GM18868 (cell line): ENCODE measurements at regions not wholly inside any gene's neighbourhood (a gene's known extent, or its start where the extent isn't known, plus 50 kb on each side); places are given as distances from the start of the nearest gene placed in this dataset.
"Not testable (repeated sequence)": the region's sequence is repeated elsewhere in the genome, so short reads cannot be mapped to it uniquely, and the experiment has no call there.

Experiments
- ATAC-seq: cut with Tn5 transposase; IDR thresholded peaks from one replicate; pipeline ENCODE4 v1.9.1; 2021; ENCODE audit warnings: mild to moderate bottlenecking, moderate library complexity; ENCODE audit not compliant: unreplicated experiment

GRCh38 chr5:87756951-87757350 lies 344.2 kb upstream of the CCNH start:
- no peak for ATAC-seq

- ATAC-seq = no peak
Observed at GRCh38 chr5:87755360-87755759, 342.6 kb upstream of the CCNH start.

- ATAC-seq = no peak
Observed at GRCh38 chr5:87754009-87754757, 341.5 kb upstream of the CCNH start.

- no peak for ATAC-seq
Observed at GRCh38 chr5:87752362-87752761, 339.6 kb upstream of the CCNH start.

GRCh38 chr5:87751824-87752223 lies 339.1 kb upstream of the CCNH start:
- ATAC-seq = no peak

GRCh38 chr5:87746891-87747377 lies 334.2 kb upstream of the CCNH start:
- no peak for ATAC-seq

- no peak for ATAC-seq
Observed at GRCh38 chr5:87746341-87746740, 333.6 kb upstream of the CCNH start.

GRCh38 chr5:87741881-87742280 lies 329.2 kb upstream of the CCNH start:
- no peak for ATAC-seq

GRCh38 chr5:87735923-87736322 lies 323.2 kb upstream of the CCNH start:
- no peak for ATAC-seq

- ATAC-seq = no peak
Observed at GRCh38 chr5:87733897-87734296, 321.2 kb upstream of the CCNH start.

- no peak for ATAC-seq
Observed at GRCh38 chr5:87732875-87733768, 320.4 kb upstream of the CCNH start.

- no peak for ATAC-seq
Observed at GRCh38 chr5:87729781-87730180, 317.1 kb upstream of the CCNH start.

GRCh38 chr5:87722286-87722685 lies 309.6 kb upstream of the CCNH start:
- no peak for ATAC-seq

- ATAC-seq = not testable (repeated sequence)
Observed at GRCh38 chr5:87718224-87718925, 305.6 kb upstream of the CCNH start.

GRCh38 chr5:87717761-87718160 lies 305.0 kb upstream of the CCNH start:
- ATAC-seq = no peak

- ATAC-seq = no peak
Observed at GRCh38 chr5:87705876-87706275, 293.1 kb upstream of the CCNH start.

- peak; percentile 97 for ATAC-seq
Observed at GRCh38 chr5:87686975-87687374, 274.2 kb upstream of the CCNH start.

- ATAC-seq = no peak
Observed at GRCh38 chr5:87686018-87686417, 273.3 kb upstream of the CCNH start.

GRCh38 chr5:87674235-87674634 lies 261.5 kb upstream of the CCNH start:
- ATAC-seq = no peak

- ATAC-seq = no peak
Observed at GRCh38 chr5:87671146-87671545, 258.4 kb upstream of the CCNH start.

GRCh38 chr5:87665166-87665565 lies 252.4 kb upstream of the CCNH start:
- ATAC-seq = no peak
